ENCODE measurements at regions not wholly inside any gene's neighbourhood (a gene's known extent, or its start where the extent isn't known, plus 50 kb on each side); places are given as distances from the start of the nearest gene placed in this dataset.

DNA sequence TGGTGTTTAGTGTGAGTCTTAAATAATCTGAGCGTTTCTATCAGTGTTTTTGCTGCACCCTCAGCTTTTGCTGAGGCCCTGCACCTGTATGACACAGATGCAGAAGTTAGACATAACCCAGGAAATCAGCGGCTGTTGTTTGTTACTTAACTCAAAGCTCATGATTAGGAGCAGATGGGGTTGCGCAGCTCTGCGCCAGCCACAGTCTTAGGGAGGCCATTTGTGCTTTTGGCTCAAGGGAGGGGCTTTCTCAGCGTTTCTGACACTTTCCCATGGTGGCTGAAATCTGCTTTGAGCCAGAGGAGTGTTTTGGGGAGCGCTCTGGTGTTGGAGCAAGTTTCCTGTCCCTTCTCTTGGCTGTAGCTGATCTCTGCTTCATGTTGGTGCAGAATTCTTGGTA lies 433.8 kb downstream of the NAF1 start:
- no peak for DNase-seq (ENCODE audit: low spot score)

DNA sequence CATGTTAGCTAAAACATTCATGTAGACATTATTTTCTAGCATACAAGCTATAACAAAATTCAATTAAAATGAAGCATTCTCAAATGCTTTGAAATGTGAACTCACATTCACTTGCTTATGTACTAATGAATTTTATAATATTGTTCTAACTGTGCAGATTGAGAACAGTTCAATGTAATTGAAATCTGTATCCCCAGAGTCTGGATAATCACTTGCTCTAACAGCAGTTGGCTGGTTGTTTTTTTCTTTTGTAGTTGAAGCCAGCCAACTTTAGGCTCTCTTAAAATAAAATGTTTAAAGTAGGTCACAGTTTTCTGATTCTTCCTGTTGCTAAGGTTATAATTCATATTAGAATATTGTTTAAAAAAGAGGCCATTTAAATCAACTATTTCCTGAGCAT lies 438.9 kb downstream of the NAF1 start:
- DNase-seq (ENCODE audit: low spot score): no peak

DNA sequence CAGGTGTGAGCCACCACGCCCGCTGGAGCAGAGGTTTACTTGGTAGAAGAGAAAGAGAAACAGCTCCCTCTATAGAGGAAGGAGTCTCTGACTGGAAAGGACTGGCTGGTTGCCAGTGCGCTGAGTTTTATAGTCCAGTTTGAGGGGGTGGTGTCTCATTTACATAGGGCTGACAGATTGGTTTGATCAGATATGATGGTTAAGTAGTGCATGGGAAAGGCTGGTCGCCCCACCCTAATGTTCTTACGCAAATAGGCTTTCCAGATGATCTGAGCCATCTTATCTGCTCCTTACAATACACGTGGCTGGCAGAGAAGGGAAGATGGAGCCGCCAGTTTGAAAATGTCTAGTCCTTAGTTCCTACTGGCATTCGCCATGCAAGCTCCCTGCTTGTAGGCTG lies 439.5 kb downstream of the NAF1 start:
- no peak for DNase-seq (ENCODE audit: low spot score)

DNA sequence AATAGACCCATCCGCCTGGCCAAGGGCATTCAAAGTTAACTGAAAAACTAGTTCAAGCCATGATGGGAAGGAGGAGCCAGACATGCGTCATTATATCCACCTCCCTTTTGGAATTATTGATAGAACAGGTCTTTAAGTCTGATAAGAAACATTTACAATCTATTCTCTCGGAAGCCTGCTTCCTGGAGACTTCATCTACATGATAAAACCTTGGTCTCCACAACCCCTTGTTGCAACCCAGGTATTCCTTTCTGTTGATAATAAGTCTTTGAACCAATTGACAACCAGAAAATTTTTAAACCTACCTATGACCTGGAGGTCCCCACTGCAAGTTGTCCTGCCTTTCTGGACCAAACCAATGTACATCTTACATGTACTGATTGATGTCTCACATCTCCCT lies 451.3 kb downstream of the NAF1 start:
- DNase-seq (ENCODE audit: low spot score): no peak

DNA sequence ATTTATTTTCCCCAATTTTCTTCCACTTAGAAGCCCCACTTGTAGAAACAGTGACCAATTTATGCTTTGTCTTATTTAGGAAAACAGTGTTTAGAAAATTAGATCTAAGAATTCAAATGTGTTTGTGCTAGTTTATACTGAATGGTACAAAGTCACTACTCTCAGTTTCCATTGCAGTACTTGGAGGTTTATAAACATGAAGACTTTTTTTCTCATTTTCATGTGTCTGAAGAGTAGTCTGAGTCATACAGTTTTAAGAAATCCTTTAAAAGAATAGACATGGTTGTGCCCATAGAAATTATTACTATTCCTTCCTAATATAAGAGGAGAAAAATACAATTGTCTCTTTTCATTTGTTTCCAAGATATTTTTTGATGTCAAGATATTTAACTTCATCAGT lies 458.7 kb downstream of the NAF1 start:
- no peak for DNase-seq (ENCODE audit: low spot score)

DNA sequence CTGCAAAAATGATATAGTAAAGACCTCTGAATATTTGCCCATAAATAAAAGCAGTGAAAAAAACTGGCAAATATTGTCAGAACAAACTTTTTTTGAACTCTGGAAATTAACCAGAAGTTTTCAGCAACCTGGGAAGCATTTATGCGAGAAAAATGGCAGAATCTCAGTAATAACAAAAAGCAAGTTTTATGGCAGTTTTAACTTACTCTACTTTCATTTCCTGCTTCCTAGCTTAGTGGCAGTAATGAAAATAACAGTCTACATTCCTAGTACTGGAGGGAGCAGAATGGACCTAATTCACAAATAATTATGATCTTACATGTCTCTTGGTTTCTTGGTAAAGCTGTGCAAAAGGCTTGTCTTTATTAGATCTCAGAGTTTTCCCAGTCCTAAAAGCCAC lies 460.1 kb downstream of the NAF1 start:
- DNase-seq (ENCODE audit: low spot score): no peak

DNA sequence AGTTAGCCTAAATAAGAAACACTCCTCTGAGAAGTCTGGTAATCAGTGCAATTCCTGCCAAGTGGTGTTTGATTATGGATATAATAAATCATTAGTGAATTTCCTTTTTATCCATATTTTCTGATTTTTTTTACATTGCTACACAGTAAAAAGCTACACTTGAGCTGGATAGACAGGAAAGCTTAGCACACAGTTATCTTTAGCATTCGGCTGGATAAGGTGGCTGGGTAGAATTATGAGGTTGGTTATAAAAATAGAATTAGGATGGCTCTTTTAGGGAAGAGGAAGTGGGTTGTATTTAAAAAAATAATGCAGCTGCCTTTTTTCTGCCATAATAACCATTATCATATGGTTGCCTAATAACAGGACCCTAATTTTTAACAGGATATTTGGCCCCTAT lies 460.6 kb downstream of the NAF1 start:
- DNase-seq (ENCODE audit: low spot score): no peak

DNA sequence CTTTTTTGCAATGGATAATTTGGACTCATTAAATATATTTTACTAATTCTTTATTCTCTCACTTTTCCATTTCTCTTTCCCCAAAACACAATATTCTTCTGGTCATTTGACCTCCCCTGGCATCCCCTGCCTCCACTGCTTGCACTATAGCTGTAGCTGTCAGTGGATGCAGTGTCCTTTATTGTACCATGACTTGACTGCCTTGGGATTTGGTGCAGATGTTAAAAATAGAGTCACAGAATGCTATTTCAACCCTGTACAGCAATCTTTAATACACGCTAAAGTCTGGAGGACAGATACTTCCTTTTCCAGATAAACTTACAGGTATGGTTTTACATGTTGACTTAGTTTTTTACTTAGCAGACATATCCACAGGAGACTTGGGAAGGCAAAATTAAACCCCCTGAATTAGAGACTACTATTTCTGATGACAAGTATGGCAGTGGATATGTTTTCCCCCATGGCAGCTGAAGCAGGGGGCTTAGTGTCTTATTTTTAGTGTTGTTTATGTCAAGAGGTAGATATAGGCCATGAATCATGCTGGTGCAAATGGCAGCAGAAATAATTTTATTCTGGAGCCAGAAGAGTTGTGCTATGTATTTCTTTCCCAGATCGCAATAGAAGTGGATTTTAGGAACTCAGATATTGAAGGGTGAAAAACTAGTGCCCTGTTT lies 461.4 kb downstream of the NAF1 start:
- no peak for DNase-seq (ENCODE audit: low spot score)

DNA sequence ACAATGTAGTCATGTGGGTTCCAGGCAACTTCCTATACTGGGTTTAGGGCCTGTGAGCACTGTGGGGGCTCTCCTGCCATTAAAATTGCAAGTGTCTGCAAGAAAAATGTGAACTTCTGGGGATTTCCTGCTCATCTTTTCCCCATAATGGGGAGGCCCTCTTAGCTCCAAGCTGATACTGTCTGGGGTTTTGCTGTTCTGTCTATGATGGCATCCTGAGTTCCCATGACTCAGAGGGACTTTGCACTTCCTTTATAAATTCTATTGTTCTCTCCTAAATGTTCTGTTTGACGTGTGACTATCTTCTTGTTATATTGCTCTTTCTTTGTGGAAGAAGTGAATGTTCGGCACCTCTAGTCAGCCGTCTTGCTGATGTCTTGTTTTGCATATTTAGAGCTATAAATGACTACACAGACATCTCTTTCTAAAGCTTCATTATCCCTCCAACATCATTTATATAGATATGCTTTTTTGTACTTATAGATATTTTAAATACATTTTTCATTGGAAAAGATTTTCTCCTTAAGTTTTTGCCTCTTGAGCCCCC lies 465.8 kb downstream of the NAF1 start:
- no peak for DNase-seq (ENCODE audit: low spot score)

DNA sequence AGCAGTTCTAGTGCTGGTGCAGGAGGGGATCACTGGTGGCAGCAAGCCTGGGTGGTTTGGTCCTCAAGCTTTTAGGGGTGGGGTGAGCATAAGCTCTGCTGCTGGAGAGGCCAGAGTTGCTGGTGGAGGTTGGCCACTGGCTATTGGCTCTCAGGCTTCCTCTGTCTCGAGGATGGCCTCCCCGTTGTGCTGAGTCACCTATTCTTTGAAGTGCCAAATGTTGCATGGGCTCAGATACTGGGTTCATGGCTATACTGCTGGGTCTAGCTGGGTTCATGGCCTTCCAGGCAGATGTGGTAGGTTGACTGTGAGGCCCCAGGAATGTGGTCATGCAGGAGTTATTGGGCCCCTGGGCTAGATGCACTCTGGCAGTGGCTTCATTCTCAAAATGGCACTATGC lies 466.3 kb downstream of the NAF1 start:
- no peak for DNase-seq (ENCODE audit: low spot score)

DNA sequence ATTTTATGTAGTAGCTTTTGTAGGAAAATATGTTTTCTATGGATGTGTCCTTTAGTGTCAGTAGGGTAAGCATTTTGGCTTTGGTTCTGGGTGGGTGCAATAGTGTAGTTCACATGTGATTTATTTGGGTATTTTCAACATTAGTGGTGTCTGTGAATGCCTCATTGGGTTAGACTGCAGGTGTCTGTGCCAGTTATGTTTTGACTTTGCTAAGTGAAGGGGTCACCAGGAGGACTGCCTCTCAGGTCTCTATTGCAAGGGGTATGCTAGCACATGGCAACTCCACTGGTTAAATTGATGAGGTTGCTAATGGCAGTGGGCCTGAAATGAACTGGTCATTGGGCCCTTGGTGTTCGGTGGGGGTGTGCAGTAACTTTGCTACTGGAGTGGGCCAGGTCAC lies 467.1 kb downstream of the NAF1 start:
- no peak for DNase-seq (ENCODE audit: low spot score)

DNA sequence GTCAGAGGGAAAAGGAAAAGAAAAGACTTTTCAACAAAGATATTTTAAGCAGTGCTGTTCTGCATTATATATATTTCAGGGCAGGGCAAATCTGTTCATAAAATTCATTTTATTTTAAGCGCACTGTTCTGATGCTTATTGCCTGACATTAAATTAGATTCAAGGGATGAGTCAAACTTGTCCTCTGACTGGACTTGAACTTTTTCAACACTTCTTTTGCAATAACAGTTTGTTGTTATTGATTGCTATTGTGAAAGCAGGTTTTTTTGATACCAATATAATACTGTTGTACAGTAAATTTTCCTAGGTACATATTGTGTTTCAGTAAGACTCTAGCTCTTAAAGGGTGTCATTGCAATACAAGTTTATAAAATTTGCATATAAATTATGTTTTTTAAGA lies 481.3 kb downstream of the NAF1 start:
- no peak for DNase-seq (ENCODE audit: low spot score)

DNA sequence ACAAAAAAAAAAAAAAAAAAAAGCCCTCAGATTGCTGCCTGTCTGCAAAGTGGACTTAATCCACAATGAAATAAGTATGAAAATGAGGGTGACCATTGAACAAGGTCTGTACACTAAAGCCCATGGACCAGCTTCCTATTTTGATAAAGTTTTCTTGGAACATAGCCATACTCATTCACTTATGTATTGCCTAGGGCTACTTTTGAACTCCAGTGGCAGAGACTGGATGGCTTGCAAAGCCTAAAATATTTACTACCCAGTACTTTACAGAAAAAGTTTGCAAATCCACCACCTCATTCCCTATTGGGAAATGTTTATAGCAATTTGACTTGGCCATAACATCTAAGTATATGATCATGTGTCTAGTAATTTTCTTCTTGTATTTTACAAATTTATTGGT lies 481.7 kb downstream of the NAF1 start:
- no peak for DNase-seq (ENCODE audit: low spot score)

DNA sequence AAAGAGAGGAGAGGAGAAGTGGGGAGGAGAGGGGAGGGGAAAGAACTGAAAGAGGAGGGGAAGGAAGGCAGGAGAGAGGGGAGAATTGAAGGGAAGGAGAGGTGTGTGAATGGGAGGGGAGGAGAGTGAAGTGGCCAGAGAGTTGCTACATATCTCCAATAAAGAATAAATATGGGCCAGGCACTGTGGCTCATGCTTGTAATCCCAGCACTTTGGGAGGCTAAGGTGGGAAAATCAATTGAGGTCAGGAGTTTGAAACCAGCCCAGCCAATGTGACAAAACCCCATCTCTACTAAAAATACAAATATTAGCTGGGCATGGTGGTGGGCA lies 482.4 kb downstream of the NAF1 start:
- no peak for DNase-seq (ENCODE audit: low spot score)

DNA sequence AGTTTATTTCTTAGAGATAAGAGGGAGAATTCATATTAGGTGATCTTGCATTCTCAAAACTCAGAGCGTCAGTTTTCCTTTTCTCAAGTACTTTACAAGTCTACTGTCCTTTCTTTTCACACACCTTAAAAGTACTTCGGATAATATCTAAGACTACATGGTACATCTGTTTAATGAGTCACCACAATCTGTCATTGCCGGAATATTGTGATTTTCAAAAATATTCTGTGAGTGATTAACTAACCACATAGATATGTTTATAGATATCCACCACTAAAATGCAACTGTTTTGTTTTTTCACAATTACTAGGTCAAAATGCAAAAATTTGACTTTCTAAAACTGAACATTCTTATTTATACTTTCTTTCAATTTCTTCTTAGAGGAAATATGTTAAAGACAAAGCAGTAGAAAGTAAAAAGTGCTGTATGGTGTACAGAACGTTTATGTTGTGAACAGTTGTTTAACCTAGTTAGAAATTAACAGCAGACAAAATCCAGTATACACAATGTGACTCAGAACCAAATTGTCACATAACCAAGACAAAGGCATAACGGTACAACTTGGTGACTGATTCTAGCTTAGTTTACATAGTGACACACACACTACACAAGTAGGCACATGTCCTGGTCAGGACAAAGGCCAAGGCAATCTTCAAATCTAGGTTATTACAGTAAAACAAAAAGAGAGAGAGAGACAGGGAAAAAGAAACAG lies 482.9 kb downstream of the NAF1 start:
- peak; percentile 8 for DNase-seq (ENCODE audit: low spot score)

DNA sequence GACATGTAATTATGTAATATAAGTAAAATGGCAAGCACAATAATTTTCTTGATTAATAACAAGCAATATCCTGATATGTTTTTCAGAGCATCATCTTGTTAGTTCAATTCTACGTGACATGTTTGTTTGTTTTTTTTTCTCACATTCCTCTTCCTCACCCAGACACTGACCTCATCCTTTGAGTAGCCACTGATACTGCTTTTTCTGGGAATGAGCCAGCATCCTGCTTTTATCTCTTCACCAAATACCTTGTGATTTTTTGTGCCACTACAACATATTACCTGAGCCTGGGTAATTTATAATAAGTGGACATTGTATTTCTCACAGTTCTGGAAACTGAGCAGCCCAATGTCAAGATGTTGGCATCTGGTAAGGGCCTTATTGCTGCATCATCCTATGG lies 484.0 kb downstream of the NAF1 start:
- no peak for DNase-seq (ENCODE audit: low spot score)

DNA sequence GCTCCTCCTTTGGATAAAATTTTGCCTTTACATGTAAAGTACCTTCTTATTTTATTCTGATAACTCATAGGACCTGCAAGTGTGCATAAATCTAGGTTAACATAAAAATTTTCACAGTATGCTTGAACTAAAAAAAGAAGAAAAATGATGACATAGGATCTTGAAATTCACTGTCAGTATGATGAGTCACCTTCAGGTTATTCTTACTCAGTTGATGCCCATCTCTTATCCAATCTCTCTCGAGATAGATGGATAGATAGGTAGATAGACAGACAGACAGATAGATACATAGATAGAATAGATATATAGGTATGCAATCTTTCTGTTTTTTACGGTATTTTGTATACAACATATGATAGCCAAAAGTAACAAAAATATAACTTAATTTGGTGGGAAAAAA lies 485.5 kb downstream of the NAF1 start:
- DNase-seq (ENCODE audit: low spot score): no peak

DNA sequence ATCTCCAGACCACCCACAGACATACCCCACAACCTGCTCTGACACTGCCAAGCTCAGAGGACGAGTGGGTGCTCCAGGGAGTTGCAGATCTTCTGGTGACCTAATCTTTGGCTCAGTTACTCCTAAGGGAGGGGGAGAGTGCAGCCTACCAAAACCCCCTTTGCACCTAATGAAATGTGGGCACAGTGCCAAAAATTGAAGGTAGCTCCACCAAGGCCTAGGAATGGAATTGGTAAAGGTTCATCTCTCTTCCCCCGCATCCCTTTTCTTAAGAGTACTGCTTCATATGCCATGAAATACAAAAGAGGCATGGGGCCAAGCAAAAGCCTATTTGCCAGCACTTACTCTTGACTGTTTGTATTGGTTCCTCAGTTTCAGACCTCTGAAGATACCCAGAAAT lies 491.0 kb downstream of the NAF1 start:
- no peak for DNase-seq (ENCODE audit: low spot score)

DNA sequence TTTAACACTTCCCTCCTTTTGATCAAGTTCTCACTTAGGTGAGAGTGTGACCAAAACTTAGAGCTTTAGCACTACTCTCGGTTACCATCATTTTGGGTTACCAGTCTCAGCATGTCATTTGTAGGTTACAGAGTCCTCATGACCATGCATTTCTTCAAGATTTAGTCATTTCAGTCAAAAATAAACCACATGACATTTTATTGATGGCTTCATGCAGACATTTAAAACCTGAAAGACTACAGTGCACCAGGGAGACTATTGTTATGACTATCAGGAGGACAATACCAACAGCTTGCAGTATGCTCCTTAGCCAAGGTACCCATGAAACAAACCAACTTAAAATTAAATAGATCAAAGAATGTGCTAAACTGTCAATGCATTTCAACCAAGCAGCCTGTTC lies 498.1 kb upstream of the FSTL5 start:
- DNase-seq (ENCODE audit: low spot score): no peak

DNA sequence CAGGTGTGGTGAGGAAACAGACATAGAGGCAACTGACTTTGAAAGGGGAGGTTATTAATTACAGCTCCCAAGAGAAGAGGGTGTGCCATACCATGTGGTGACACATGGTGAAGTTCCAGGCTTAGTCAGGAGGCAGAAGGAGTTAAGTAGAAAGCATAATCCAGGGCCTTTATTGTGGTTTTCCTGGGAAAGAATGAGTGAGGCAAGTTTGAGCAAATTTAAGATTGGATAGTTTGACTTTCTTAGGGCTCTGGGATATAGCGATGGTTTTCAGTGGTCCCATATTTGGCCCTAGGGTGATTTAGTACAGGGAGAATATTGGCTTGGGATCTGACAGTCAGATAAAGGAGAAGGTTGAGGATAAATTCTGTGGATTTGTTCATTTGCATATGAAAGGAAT lies 495.9 kb upstream of the FSTL5 start:
- no peak for DNase-seq (ENCODE audit: low spot score)

DNA sequence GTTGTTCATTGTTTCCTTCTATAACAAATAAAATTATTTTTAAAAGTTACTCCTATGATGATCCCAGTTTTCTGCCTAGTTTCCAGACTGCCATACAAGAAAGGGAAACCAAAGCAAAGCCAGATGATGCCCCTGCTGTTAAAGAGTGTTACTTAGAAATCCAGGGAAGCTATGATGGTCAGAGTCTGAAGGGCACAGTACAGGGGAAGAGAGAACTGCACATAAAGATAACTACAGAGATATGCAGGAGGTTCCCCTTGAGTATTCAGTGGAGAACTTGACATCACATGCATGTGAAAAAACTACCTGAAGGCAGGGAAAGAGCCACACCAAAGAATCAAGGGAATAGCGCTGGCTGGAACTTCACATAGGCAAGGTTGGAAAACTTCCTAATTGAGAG lies 494.2 kb upstream of the FSTL5 start:
- no peak for DNase-seq (ENCODE audit: low spot score)

DNA sequence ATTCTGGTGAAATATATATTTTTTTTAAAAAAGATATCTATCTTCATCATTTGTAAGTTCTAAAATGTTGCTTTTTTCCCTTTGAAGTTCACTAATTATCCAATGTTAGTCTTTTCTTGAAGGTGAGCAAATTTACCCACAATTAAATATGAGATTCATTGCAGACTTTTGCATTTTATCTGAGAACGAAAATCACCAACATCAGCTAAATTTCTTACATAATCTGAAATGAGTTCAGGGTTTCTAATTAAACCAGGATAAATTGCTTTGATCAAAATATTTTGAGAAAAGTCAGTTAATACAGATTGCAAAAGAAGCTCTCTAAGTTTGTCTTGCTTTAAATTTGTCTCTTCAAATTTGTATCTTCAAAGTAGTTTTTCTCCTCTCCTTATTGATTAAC lies 486.4 kb upstream of the FSTL5 start:
- DNase-seq (ENCODE audit: low spot score): no peak

DNA sequence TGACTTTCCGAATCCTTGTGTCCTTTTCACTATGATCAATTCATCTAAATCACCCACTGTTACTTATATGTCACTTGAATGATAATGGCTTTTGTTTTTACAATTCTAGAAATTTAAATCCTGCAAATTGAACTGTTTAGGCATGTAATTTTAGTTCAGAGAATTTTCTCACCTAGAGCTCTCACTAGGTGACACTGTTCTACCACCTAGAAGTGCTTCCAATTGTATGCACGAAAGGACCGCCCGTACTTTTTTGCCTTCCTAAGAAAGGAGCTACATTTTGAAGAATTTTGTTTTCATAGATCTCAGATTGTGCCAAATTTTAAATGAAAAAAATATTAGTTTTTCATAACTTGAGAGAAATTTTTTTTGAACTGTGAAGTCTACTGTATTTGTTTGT lies 481.6 kb upstream of the FSTL5 start:
- no peak for DNase-seq (ENCODE audit: low spot score)

DNA sequence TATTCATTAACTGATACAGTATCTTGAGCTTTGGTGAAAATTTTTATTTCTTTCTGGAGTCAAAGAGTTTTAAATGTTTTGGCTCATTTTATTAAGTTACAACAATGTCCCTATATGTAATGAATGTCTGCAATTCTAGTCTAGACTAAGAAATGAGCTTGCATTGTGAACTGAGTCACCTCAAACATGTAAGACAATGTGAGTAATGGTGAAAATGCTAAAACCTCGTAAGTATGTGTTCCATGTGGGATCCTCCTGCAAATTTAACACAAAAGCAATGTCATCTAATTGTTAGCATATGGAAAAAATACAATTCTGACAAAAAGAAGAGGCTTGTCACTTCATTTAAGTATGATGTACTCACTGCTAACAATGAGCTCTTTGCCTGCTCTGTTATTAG lies 480.5 kb upstream of the FSTL5 start:
- no peak for DNase-seq (ENCODE audit: low spot score)

Measured in LoVo (cell line).